Astrocyte (in vitro differentiated cells and primary cell): ENCODE measurements at regions not wholly inside any gene's neighbourhood (a gene's known extent, or its start where the extent isn't known, plus 50 kb on each side); places are given as distances from the start of the nearest gene placed in this dataset.

Source experiments
- DNase-seq: peaks from one replicate; pipeline ENCODE4 v3.0.0-alpha.2; 2010; ENCODE audit warnings: low read depth
- FAIRE-seq: peaks from 2 replicates; lab custom pipeline; 2011; peaks lifted over from hg19 to GRCh38; lab: Jason Lieb, UNC
- H2AFZ ChIP-seq: 2 replicates; pipeline ENCODE4 v1.6.0; 2012; ENCODE audit warnings: low read depth, low read length, inconsistent platforms
- H3K27ac ChIP-seq: 2 replicates; pipeline ENCODE4 v1.5.1; 2011; ENCODE audit warnings: low read depth, low read length, inconsistent platforms
- H3K27me3 ChIP-seq: 2 replicates; pipeline ENCODE4 v1.6.0; 2011; ENCODE audit warnings: low read length, inconsistent platforms; ENCODE audit not compliant: insufficient read depth
- H3K36me3 ChIP-seq: 2 replicates; pipeline ENCODE4 v1.5.1; 2011; ENCODE audit warnings: low read length, inconsistent platforms; ENCODE audit not compliant: insufficient read depth
- H3K4me1 ChIP-seq: 2 replicates; pipeline ENCODE4 v1.5.1; 2011; ENCODE audit warnings: low read length, inconsistent platforms; ENCODE audit not compliant: insufficient read depth
- H3K4me2 ChIP-seq: 2 replicates; pipeline ENCODE4 v1.6.0; 2012; ENCODE audit warnings: low read length, inconsistent platforms
- H3K4me3 ChIP-seq: 2 replicates; pipeline ENCODE4 v1.5.1; 2011; ENCODE audit warnings: low read depth, mild to moderate bottlenecking, low read length, inconsistent platforms; ENCODE audit not compliant: insufficient read depth
- H3K79me2 ChIP-seq: 2 replicates; pipeline ENCODE4 v1.6.0; 2012; ENCODE audit warnings: mild to moderate bottlenecking, low read length, inconsistent platforms; ENCODE audit not compliant: insufficient read depth
- H3K9ac ChIP-seq: 2 replicates; pipeline ENCODE4 v1.6.0; 2012; ENCODE audit warnings: mild to moderate bottlenecking, low read length, inconsistent platforms
- H3K9me3 ChIP-seq: 2 replicates; pipeline ENCODE4 v1.5.1; 2012; ENCODE audit warnings: low read depth, mild to moderate bottlenecking, low read length, inconsistent platforms; ENCODE audit not compliant: insufficient read depth
- H4K20me1 ChIP-seq: 2 replicates; pipeline ENCODE4 v1.6.0; 2012; ENCODE audit warnings: low read length, inconsistent platforms; ENCODE audit not compliant: insufficient read depth
- H3K27ac Mint-ChIP-seq: one replicate; pipeline ENCODE4 v1.8.0; 2021; ENCODE audit warnings: mild to moderate bottlenecking, mixed read lengths; ENCODE audit not compliant: unreplicated experiment
- H3K27me3 Mint-ChIP-seq: one replicate; pipeline ENCODE4 v1.8.0; 2021; ENCODE audit warnings: low read depth, mixed read lengths; ENCODE audit not compliant: unreplicated experiment
- H3K36me3 Mint-ChIP-seq: one replicate; pipeline ENCODE4 v1.8.0; 2021; ENCODE audit warnings: low read depth, mixed read lengths; ENCODE audit not compliant: unreplicated experiment
- H3K4me1 Mint-ChIP-seq: one replicate; pipeline ENCODE4 v1.8.0; 2021; ENCODE audit warnings: low read depth, mixed read lengths; ENCODE audit not compliant: unreplicated experiment
- H3K4me3 Mint-ChIP-seq: one replicate; pipeline ENCODE4 v1.8.0; 2021; ENCODE audit warnings: mild to moderate bottlenecking, moderate library complexity, mixed read lengths; ENCODE audit not compliant: unreplicated experiment
- H3K9me3 Mint-ChIP-seq: one replicate; pipeline ENCODE4 v1.8.0; 2021; ENCODE audit warnings: mild to moderate bottlenecking, mixed read lengths; ENCODE audit not compliant: unreplicated experiment
- CTCF ChIP-seq: IDR thresholded peaks from 2 replicates; pipeline ENCODE4 v1.5.1; 2011; ENCODE audit warnings: low read depth, mild to moderate bottlenecking, inconsistent platforms, low read length, moderate library complexity; ENCODE audit not compliant: insufficient read depth
- EZH2 ChIP-seq: IDR thresholded peaks from 2 replicates; pipeline ENCODE4 v1.6.1; 2012; ENCODE audit warnings: mild to moderate bottlenecking, low read length, inconsistent platforms; ENCODE audit not compliant: insufficient read depth

- Mint-ChIP-seq H3K4me3 (no peak overlapping the region), H3K27me3 (no peaks in the 10 kb centered on the region), H3K27ac (no peak overlapping the region), H3K9me3 (peaks cover 3% of the 10 kb centered on the region), H3K4me1 (no peaks in the 10 kb centered on the region), H3K36me3 (no peaks in the 10 kb centered on the region)
- H4K20me1 ChIP-seq: no peaks in the 10 kb centered on the region
- H3K27ac ChIP-seq: no peak overlapping the region
- no peak overlapping the region for H3K4me3 ChIP-seq
- no peaks in the 10 kb centered on the region for H3K36me3 ChIP-seq
- H3K27me3 ChIP-seq: no peaks in the 10 kb centered on the region
- DNase-seq: no peak
- no peaks in the 10 kb centered on the region for H3K79me2 ChIP-seq
- no peak for FAIRE-seq
- TF ChIP-seq EZH2 (no peak), CTCF (no peak)
- H3K4me1 ChIP-seq: no peaks in the 10 kb centered on the region
- H3K4me2 ChIP-seq: no peak overlapping the region
- no peak overlapping the region for H3K9ac ChIP-seq
- peak overlapping the region; percentile 30 for H2AFZ ChIP-seq
- H3K9me3 ChIP-seq: no peaks in the 10 kb centered on the region
These were observed 222.6 kb downstream of the BCAS1 start for GRCh38 chr20:53847837-53848170.

DNA sequence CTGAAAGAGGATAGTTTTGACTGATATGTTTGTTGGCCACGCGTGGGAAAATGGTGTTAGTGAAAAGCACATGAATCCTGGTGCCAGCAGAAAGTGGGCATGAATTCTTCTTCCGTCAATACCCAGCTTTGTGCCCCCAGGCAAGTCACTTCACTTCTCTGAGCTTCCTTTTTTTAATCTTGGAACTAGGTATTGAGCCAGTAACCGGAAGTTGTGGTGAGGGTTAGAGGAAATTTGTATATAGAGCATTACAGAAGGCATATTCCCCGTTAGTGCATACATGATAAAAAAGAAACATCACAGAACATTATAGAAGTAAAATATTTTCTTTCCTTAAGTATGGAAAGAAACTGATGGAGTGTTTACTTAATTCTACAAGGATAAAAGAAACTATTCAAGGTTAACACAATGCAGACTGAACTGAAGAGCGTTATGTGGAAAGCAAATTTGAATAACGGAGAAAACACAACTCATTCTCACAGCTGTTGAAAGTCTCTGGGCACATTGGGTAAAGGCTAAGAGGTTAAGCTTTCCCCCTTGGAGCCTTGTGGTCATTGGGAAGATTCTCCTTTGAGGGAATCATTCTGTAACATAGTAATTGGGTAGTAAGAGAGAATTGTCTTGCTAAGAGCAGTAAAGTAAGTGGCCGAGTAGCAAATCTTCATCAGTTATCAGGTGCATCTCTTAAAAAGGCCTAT, 223.1 kb downstream of the BCAS1 start:
- Histone ChIP-seq H3K4me2 (no peak overlapping the region), H2AFZ (peak overlapping the region; percentile 30), H3K9ac (no peak overlapping the region), H3K4me1 (no peaks in the 10 kb centered on the region), H3K27ac (no peak overlapping the region), H3K27me3 (no peaks in the 10 kb centered on the region), H3K4me3 (no peak overlapping the region), H4K20me1 (no peaks in the 10 kb centered on the region), H3K9me3 (no peaks in the 10 kb centered on the region), H3K79me2 (no peaks in the 10 kb centered on the region), H3K36me3 (no peaks in the 10 kb centered on the region)
- H3K4me1 Mint-ChIP-seq: no peaks in the 10 kb centered on the region
- no peak overlapping the region for H3K4me3 Mint-ChIP-seq
- H3K9me3 Mint-ChIP-seq: peaks cover 3% of the 10 kb centered on the region
- H3K27me3 Mint-ChIP-seq: no peaks in the 10 kb centered on the region
- no peak for TF ChIP-seq CTCF
- no peak for TF ChIP-seq EZH2
- no peak overlapping the region for H3K27ac Mint-ChIP-seq
- no peaks in the 10 kb centered on the region for H3K36me3 Mint-ChIP-seq
- DNase-seq: no peak
- FAIRE-seq: no peak

DNA sequence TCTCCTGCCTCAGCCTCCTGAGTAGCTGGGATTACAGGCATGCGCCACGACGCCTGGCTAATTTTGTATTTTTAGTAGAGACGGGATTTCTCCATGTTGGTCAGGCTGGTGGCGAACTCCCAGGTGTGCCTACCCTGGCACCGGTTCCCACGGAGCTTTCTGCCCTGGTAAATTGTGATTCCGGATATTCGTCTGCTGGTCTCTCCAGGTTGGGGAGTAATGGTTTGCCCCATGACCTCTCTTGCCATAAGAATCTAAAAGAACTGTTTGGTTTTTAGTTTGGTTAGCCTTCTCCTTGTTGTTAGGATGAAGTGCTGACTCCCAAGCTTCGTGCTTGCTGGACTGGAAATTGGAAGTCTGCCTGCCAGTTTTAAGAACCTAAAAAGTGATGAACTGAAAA, 223.8 kb downstream of the BCAS1 start:
- no peaks in the 10 kb centered on the region for H3K27me3 Mint-ChIP-seq
- Histone ChIP-seq H4K20me1 (no peaks in the 10 kb centered on the region), H3K27ac (no peak overlapping the region), H3K9me3 (no peaks in the 10 kb centered on the region), H3K27me3 (no peaks in the 10 kb centered on the region), H3K79me2 (no peaks in the 10 kb centered on the region), H3K9ac (no peak overlapping the region), H3K4me1 (no peaks in the 10 kb centered on the region), H3K4me2 (no peak overlapping the region), H3K4me3 (no peak overlapping the region), H2AFZ (no peak overlapping the region), H3K36me3 (no peaks in the 10 kb centered on the region)
- TF ChIP-seq EZH2: no peak
- no peak for TF ChIP-seq CTCF
- DNase-seq (no peak), FAIRE-seq (no peak)
- no peak overlapping the region for H3K27ac Mint-ChIP-seq
- H3K9me3 Mint-ChIP-seq: peaks cover 3% of the 10 kb centered on the region
- H3K4me3 Mint-ChIP-seq: no peak overlapping the region
- no peaks in the 10 kb centered on the region for H3K36me3 Mint-ChIP-seq
- H3K4me1 Mint-ChIP-seq: no peaks in the 10 kb centered on the region
